Activated naive CD4-positive, alpha-beta T cell treated with anti-CD3 and anti-CD28 coated beads for 36 hours (primary cell): ENCODE measurements at regions not wholly inside any gene's neighbourhood (a gene's known extent, or its start where the extent isn't known, plus 50 kb on each side); places are given as distances from the start of the nearest gene placed in this dataset.

ENCODE experiments used
- CTCF ChIA-PET: fragments of 350-600 bp; sonication (Branson Sonifier 250); formaldehyde crosslinking; loops from one replicate; lab custom pipeline; 2021; ENCODE audit warnings: antibody characterized with exemption; lab: Charles Lee
- DNase-seq: peaks from one replicate; pipeline ENCODE4 v3.0.0-alpha.2; 2020
- H3K27ac Mint-ChIP-seq: one replicate; pipeline ENCODE4 v1.8.0; 2021; ENCODE audit warnings: mild to moderate bottlenecking, mixed read lengths
- H3K27me3 Mint-ChIP-seq: one replicate; pipeline ENCODE4 v1.8.0; 2021; ENCODE audit warnings: low read depth, mixed read lengths
- H3K36me3 Mint-ChIP-seq: one replicate; pipeline ENCODE4 v1.8.0; 2021; ENCODE audit warnings: low read depth, mixed read lengths
- H3K4me1 Mint-ChIP-seq: one replicate; pipeline ENCODE4 v1.8.0; 2021; ENCODE audit warnings: low read depth, mixed read lengths
- H3K4me3 Mint-ChIP-seq: one replicate; pipeline ENCODE4 v1.8.0; 2021; ENCODE audit warnings: mild to moderate bottlenecking, moderate library complexity, mixed read lengths
- H3K9me3 Mint-ChIP-seq: one replicate; pipeline ENCODE4 v1.8.0; 2021; ENCODE audit warnings: mixed read lengths
- intact Hi-C: fragments of 100-400 bp; cut with micrococcal nuclease; formaldehyde crosslinking; loops from one replicate; pipeline ENCODE4 v1.15.1; 2023

DNA sequence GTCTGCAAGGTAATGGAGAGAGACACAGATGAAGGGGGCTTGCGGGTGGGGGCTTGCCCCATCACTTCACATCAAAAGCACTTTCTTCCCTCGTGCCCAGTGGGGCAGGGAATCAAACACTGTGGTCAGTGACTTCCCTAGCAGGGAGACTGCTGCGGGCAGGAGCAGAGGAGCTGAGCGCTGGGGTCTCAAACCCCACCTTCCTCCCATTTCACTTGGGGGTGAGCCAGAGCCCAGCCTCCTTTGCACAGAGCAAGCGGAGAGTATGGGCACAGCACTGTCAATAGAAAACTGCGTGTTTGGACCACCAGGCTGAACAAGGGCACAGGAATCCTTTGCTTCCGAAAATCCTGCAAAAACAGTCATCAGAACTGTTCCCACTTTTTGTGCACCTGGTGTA lies 355.8 kb upstream of the MKI67 start:
- Mint-ChIP-seq H3K27me3 (no peaks in the 10 kb centered on the region), H3K9me3 (no peaks in the 10 kb centered on the region), H3K4me3 (no peak overlapping the region), H3K27ac (no peak overlapping the region), H3K4me1 (no peaks in the 10 kb centered on the region), H3K36me3 (no peaks in the 10 kb centered on the region)
- no peak for DNase-seq
- intact Hi-C loops, result no loop called here
- CTCF ChIA-PET, result no interaction called here

DNA sequence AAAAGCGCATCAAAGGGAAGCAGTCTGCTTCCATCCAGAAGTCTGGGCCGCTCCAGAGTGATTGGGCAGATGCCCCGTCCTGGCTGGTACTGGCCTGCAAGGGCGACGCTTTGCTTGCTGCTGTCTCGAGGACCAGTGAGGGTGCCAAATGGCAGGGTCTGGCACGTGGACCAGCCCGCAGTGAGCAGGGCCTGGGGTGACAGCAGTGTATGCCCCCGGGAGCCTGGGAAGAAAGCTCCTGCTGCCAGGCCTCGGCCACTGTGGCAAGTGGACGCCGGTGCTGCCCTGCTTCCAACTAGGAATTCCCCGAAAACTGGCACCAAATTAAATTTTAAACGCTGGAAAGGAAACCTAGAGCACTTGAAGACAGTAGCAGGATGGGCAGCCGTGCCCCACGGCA lies 357.0 kb upstream of the MKI67 start:
- no peak for DNase-seq
- no peaks in the 10 kb centered on the region for H3K4me1 Mint-ChIP-seq
- intact Hi-C loops, result no loop called here
- no peak overlapping the region for H3K27ac Mint-ChIP-seq
- no peaks in the 10 kb centered on the region for H3K9me3 Mint-ChIP-seq
- no peaks in the 10 kb centered on the region for H3K27me3 Mint-ChIP-seq
- H3K4me3 Mint-ChIP-seq, result no peak overlapping the region
- no peaks in the 10 kb centered on the region for H3K36me3 Mint-ChIP-seq
- CTCF ChIA-PET, result no interaction called here

DNA sequence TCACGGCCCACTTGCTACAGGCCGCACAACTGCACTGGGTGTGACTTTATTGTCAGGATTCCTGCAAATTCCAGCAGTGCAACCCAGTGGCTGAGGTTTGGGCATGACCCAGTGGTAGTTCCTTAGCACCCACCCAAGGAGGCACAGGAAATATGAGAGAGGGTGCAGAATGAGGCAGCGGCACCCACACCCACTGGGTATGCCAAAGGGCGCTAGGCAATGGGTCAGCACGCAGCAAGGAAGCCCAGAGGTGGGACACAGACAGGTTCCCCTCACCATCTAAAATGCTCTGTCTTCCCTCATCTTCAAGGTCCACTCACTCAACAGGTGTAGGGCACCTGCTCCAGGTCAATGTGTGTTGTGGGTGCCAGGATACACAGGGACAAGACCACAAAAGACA lies 357.8 kb upstream of the MKI67 start:
- Mint-ChIP-seq H3K36me3 (no peaks in the 10 kb centered on the region), H3K4me1 (no peaks in the 10 kb centered on the region), H3K4me3 (no peak overlapping the region), H3K27me3 (no peaks in the 10 kb centered on the region), H3K27ac (no peak overlapping the region), H3K9me3 (no peaks in the 10 kb centered on the region)
- DNase-seq, result no peak
- intact Hi-C loops, result no loop called here
- CTCF ChIA-PET, result no interaction called here

DNA sequence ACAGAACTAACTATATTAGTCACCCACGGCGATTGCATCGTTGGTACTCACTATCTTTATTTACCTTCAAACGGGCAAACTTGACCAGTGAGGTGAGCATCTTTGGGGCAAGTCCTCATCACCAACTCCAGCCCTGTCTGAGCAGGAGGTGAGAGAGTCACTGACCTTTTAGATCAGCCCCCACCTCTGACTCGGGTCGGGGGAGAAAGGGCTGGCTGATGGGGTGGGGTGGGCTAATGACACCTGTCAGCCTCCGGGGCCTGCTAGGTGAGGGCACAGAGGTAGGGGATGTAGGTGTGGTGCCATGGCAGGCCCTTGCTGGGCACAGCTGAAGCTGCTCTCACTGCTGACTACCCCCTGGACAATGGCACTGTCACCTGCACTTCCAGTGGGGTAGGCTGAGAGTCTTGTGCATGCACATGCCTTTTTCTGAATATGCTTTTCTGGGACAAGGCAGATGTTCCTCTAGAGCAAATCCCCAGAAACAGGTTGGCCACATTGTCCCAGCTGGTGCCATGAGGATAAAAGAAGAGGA lies 359.5 kb upstream of the MKI67 start:
- Mint-ChIP-seq H3K4me3 (no peak overlapping the region), H3K9me3 (no peaks in the 10 kb centered on the region), H3K27me3 (no peaks in the 10 kb centered on the region), H3K27ac (no peak overlapping the region), H3K36me3 (no peaks in the 10 kb centered on the region), H3K4me1 (no peaks in the 10 kb centered on the region)
- DNase-seq, result no peak
- intact Hi-C loops, result no loop called here
- CTCF ChIA-PET, result no interaction called here

DNA sequence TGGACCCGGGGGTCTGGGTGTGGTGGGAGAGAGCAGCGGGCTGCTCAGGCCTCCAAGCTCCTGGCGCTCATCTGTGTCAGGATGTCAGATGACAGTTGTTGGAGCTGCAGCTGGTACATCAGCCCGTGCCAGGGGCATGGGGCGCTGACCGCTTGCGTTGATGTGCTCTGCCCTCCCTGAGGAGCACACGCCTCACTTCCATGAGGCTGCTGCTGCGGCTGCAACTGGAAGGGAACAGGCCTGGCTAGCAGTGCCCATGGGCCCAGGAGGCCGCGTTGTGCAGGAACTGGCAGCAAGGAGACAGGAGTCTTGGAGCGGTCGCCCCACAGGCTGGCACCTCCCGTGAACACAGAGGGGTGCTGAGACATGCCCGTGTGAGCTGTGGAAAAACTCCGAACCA lies 361.3 kb upstream of the MKI67 start:
- H3K36me3 Mint-ChIP-seq, result no peaks in the 10 kb centered on the region
- DNase-seq, result no peak
- no peaks in the 10 kb centered on the region for H3K9me3 Mint-ChIP-seq
- H3K27me3 Mint-ChIP-seq, result no peaks in the 10 kb centered on the region
- intact Hi-C loops, result no loop called here
- no peaks in the 10 kb centered on the region for H3K4me1 Mint-ChIP-seq
- CTCF ChIA-PET, result no interaction called here
- no peak overlapping the region for H3K27ac Mint-ChIP-seq
- no peak overlapping the region for H3K4me3 Mint-ChIP-seq

DNA sequence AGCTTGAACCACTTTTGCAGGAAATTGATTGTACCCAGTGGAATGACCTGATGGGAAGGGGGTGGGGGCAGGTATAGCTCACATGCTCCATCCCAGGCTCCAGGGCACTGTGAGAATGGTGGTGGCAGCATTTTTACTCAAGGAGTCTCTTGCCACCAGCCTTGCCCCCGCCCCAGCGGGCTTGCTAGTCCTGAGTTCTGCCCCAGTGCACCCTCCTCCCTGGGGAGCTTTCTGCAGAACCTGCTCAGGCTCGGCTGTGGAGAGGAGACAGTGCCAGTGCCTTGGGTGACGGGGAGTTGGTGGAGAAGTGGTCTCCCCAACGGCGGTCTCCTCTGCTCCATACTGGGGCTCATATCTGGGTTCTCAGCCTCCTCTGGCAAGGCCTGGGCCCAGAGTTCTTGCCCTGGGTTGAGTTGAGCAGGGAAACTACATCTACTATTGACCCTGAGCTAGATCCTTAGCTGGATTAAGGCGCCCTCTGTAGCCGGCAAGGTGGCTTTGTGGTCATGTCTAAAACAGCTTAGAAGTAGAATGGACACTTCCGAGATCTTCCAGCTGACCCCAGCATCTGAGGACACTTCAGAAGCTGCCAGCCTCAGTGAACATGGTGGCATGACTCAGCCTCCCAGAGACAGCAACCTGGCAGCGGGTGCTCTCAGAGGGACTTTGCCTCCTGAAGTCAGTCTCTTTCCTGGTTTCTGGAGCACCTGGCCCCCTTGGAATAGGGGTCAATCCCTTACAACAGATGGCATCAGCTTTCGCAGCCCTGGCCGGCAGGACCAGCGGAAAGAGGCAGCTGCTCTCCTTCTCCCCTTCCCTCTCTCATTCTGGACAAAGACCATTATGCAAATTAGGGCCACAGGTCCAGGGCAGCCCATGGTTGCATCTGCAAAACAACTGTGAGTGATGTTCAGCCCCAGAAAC lies 363.4 kb upstream of the MKI67 start:
- intact Hi-C loops, result no loop called here
- no peak overlapping the region for H3K27ac Mint-ChIP-seq
- H3K36me3 Mint-ChIP-seq, result no peaks in the 10 kb centered on the region
- H3K4me1 Mint-ChIP-seq, result no peaks in the 10 kb centered on the region
- peaks cover 2% of the 10 kb centered on the region for H3K9me3 Mint-ChIP-seq
- no peaks in the 10 kb centered on the region for H3K27me3 Mint-ChIP-seq
- H3K4me3 Mint-ChIP-seq, result no peak overlapping the region
- CTCF ChIA-PET, result no interaction called here
- DNase-seq, result no peak

DNA sequence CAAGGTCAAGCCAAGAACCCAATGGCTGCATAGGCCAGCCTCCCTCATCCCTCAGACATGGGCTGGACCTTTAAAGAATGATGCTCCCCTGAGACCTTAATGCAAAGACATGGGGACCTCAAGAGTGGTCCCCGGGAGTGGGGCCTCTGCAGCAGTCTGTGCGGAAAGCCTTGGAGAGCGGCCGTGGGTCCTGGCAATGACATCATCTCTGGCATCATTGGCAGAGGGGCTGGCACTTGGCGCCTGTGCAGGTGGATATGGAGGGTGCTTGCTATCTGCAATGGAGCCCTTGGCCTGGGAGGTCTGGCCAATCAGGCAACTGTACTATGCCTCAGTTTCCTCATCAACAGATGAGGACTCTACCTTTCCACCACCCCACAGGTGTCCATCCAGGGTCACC lies 365.5 kb upstream of the MKI67 start:
- Mint-ChIP-seq H3K9me3 (peaks cover 2% of the 10 kb centered on the region), H3K4me1 (no peaks in the 10 kb centered on the region), H3K4me3 (no peak overlapping the region), H3K27ac (no peak overlapping the region), H3K27me3 (no peaks in the 10 kb centered on the region), H3K36me3 (no peaks in the 10 kb centered on the region)
- intact Hi-C loops, result no loop called here
- no peak for DNase-seq
- CTCF ChIA-PET, result no interaction called here

DNA sequence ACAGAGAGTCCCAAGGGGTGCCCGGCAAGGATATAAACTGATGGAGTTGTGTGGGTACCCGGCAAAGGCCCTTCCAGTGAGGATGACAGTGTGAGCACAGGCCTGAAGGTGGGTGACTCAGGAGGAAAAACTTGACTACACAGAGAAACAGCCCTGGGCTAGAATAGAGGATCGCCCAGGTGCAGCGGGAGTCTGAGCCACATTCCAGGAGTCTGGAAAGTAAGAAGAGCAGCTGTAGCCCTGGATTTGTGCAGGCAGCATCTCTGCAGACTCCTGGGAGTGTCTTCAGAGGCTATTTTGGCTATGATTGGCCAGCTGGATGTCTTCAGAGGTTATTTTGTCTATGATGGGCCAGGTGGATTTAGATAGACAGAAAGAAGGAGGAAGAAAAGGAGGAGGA lies 367.6 kb upstream of the MKI67 start:
- CTCF ChIA-PET, result no interaction called here
- intact Hi-C loops, result no loop called here
- H3K36me3 Mint-ChIP-seq, result no peaks in the 10 kb centered on the region
- DNase-seq, result no peak
- no peaks in the 10 kb centered on the region for H3K4me1 Mint-ChIP-seq
- H3K27me3 Mint-ChIP-seq, result no peaks in the 10 kb centered on the region
- no peak overlapping the region for H3K4me3 Mint-ChIP-seq
- peaks cover 2% of the 10 kb centered on the region for H3K9me3 Mint-ChIP-seq
- no peak overlapping the region for H3K27ac Mint-ChIP-seq

DNA sequence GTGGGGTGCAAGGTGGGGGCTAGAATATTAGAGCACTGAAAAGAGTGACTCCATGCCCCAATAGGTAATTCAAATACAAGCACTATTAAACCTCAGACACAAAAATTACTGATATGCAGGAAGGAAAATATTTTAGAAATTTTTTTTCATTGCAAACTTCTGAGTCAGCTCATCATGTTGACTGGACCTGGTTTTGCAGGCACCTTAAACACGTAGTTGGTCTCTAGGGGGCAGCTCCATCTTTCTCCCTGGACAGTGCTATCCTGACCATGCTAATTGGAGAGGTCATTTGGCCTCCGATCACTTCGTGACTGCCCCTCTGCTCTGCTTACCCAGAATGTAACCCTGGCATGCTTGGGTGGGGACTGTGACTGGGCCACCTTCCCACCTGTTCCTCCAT lies 368.4 kb upstream of the MKI67 start:
- CTCF ChIA-PET, result interaction anchor here (0.6 kb wide), 1 partner anchor 316 kb away, joined by 5 read pairs; no protein-coding TSS in a partner anchor
- intact Hi-C loops, result no loop called here
- Mint-ChIP-seq H3K4me1 (no peaks in the 10 kb centered on the region), H3K36me3 (no peaks in the 10 kb centered on the region), H3K4me3 (no peak overlapping the region), H3K27me3 (no peaks in the 10 kb centered on the region), H3K9me3 (peaks cover 2% of the 10 kb centered on the region), H3K27ac (no peak overlapping the region)
- no peak for DNase-seq

DNA sequence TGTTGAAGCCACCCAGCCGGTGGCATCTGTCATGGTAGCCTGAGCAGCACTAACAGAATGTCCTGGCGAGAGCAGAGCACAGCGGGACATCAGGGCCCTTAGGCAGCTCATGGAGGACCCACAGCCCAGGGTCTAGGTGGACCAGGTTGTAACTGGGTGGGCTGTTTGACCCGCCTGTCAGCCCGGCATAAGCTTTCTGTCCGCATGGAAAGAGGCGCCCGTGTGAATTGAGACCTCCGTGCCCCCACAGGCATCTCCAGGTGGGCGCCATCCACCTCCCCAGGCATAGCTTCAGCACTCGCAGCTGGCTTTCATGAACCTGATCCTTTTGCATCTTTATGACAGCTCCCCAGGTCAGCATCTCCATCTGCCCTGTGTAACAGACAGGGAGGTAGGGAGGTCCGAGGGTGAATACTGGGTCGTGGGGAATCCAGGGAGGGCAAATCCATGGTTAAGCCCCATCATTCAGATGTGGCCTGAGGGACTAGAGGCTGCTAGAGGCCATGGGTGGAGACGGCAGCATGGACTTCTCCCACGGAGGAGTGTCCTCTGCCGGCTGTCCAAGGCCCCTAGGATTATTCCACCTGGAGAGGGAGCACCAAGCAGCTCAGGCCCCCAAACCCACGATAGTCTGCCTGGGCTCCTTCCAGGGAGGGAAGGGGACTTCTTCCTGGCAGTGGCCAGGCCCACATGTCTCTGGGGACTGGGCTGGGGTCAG lies 371.6 kb upstream of the MKI67 start:
- CTCF ChIA-PET, result no interaction called here
- no peaks in the 10 kb centered on the region for H3K27me3 Mint-ChIP-seq

DNA sequence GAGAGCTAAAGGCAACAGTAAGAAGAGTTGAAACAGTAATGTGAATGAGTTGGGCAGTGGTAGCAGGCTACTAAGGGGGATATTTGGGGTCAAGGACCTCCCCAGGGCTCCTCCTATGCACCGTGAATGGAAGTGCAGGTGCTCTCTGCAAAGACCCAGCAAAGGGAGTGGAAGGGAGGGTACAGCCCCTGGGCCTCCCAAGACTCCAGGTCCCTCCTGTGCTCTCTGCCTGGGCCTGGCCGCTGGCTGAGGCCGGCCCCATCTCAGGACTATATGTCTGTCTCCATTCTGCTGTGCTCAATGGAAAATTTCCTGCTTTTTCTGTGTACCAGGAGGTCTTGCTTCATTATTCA lies 372.1 kb upstream of the MKI67 start:
- CTCF ChIA-PET, result no interaction called here
- Mint-ChIP-seq H3K4me3 (no peak overlapping the region), H3K27ac (no peak overlapping the region), H3K9me3 (no peaks in the 10 kb centered on the region), H3K27me3 (no peaks in the 10 kb centered on the region), H3K4me1 (no peaks in the 10 kb centered on the region), H3K36me3 (no peaks in the 10 kb centered on the region)
- DNase-seq, result no peak
- intact Hi-C loops, result no loop called here

More for the DNA sequence above, 371.6 kb upstream of the MKI67 start:
- H3K4me1 Mint-ChIP-seq, result no peaks in the 10 kb centered on the region
- DNase-seq, result no peak
- no peak overlapping the region for H3K4me3 Mint-ChIP-seq
- intact Hi-C loops, result no loop called here
- no peak overlapping the region for H3K27ac Mint-ChIP-seq
- H3K9me3 Mint-ChIP-seq, result peaks cover under 1% of the 10 kb centered on the region
- no peaks in the 10 kb centered on the region for H3K36me3 Mint-ChIP-seq

DNA sequence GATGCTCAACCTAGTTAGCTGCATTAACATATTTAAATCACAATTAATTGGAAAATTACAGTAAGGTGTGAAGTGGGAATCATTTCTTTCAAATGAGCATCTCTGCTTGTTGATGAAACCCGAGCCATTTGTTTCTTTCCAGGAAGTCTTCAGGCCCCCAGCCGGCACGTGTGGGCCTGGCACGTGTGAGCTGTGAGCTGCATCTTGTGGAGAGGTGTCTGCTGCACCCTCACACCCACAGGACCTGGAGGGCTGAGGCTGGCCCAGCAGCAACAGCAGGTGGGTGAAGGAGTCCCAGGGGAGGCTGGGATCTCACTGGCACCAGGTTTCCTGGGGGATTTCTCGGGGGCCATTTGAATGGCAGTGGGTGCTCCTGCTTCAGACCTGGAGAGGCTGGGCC lies 372.5 kb upstream of the MKI67 start:
- no peak overlapping the region for H3K27ac Mint-ChIP-seq

DNA sequence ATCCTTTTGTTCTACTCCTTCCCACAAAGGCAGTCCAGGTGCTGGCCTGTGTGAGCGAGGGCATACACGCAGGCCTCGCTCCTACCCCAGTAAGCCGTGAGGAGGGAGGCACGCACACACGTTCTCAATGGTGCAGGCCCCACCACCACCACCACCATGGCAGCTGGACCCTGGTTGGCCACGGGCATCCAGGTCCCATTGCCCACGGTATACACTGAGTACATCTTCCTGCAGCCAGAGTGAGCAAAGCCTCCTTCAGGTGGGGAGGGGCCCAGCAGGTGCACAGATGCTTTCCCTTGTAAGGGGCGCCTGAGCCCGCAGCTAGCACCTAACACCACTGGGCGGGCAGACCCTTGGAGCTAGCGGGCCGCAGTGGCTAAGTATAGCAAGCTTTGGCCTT lies 373.3 kb upstream of the MKI67 start:
- DNase-seq, result no peak
- CTCF ChIA-PET, result no interaction called here
- Mint-ChIP-seq H3K36me3 (no peaks in the 10 kb centered on the region), H3K4me1 (no peaks in the 10 kb centered on the region), H3K4me3 (no peak overlapping the region), H3K27ac (no peak overlapping the region), H3K9me3 (no peaks in the 10 kb centered on the region), H3K27me3 (peaks cover 2% of the 10 kb centered on the region)
- intact Hi-C loops, result no loop called here

More for the DNA sequence above, 372.5 kb upstream of the MKI67 start:
- H3K4me3 Mint-ChIP-seq, result no peak overlapping the region
- no peaks in the 10 kb centered on the region for H3K36me3 Mint-ChIP-seq
- intact Hi-C loops, result no loop called here
- no peaks in the 10 kb centered on the region for H3K4me1 Mint-ChIP-seq
- CTCF ChIA-PET, result no interaction called here
- DNase-seq, result no peak
- H3K27me3 Mint-ChIP-seq, result peaks cover 2% of the 10 kb centered on the region
- H3K9me3 Mint-ChIP-seq, result no peaks in the 10 kb centered on the region
